Lung (tissue), 11 donors: ENCODE measurements at regions not wholly inside any gene's neighbourhood (a gene's known extent, or its start where the extent isn't known, plus 50 kb on each side); places are given as distances from the start of the nearest gene placed in this dataset.

Source experiments
- ATAC-seq: fragments of 200-7000 bp; cut with Tn5 transposase; one replicate; pipeline ENCODE4 v1.9.1; 2020; ENCODE audit warnings: moderate number of reproducible peaks; ENCODE audit not compliant: insufficient read depth, low FRiP score
- DNase-seq, 3 donors: peaks; one replicate each; pipeline ENCODE4 v3.0.0-alpha.2; 2013 to 2017
- H3K27ac ChIP-seq, 2 donors: one replicate each; pipeline ENCODE4 v1.5.1; 2013; ENCODE audit warnings: mild to moderate bottlenecking in 2 of 2, moderate library complexity in 2 of 2, control low read depth in 1 of 2, inconsistent platforms in 1 of 2, low read depth in 1 of 2, low read length in 1 of 2
- H3K27me3 ChIP-seq, 3 donors: one replicate each; pipeline ENCODE4 v1.5.1; 2013; ENCODE audit warnings: low read length in 2 of 3; ENCODE audit not compliant: control insufficient read depth in 3 of 3, insufficient read depth in 3 of 3
- H3K36me3 ChIP-seq, 4 donors: one replicate each; pipeline ENCODE4 v1.5.1; 2013; ENCODE audit warnings: low read length in 4 of 4, mild to moderate bottlenecking in 1 of 4, moderate library complexity in 1 of 4; ENCODE audit not compliant: control insufficient read depth in 4 of 4, insufficient read depth in 4 of 4
- H3K4me1 ChIP-seq, 5 donors: one replicate each; pipeline ENCODE4 v1.5.1; 2013; ENCODE audit warnings: low read length in 5 of 5, mild to moderate bottlenecking in 2 of 5, moderate library complexity in 1 of 5; ENCODE audit not compliant: control insufficient read depth in 5 of 5, insufficient read depth in 5 of 5
- H3K4me3 ChIP-seq: one replicate; pipeline ENCODE4 v1.5.1; 2013; ENCODE audit warnings: mild to moderate bottlenecking, control low read depth, moderate library complexity
- H3K9ac ChIP-seq, 2 donors: one replicate each; pipeline ENCODE4 v1.5.1; 2013; ENCODE audit warnings: low read length in 2 of 2, control low read depth in 1 of 2; ENCODE audit not compliant: insufficient read depth in 1 of 2
- H3K9me3 ChIP-seq, 4 donors: one replicate each; pipeline ENCODE4 v1.5.1; 2013; ENCODE audit warnings: low read length in 3 of 4, mild to moderate bottlenecking in 1 of 4, moderate library complexity in 1 of 4; ENCODE audit not compliant: control insufficient read depth in 4 of 4, insufficient read depth in 3 of 4
- CTCF ChIP-seq: IDR thresholded peaks from 2 replicates; pipeline ENCODE4 v1.5.1; 2012; ENCODE audit warnings: mild to moderate bottlenecking; ENCODE audit errors: control extremely low read depth, extremely low read depth
- WGBS, 2 donors: extraction: QIAGEN DNeasy Blood & Tissue Kit; methylation state at CpG; one replicate each; pipeline ENCODE4 v1.1.7; 2013; 5-methylcytosine and 5-hydroxymethylcytosine counted together
- donor health status: control.
- donor health status: control.
- donor health status: Bipolar disorder and iron deficiency.
- donor health status: healthy.
- donor health status: DM: yes; HTN: yes; CAD: no.

- ATAC-seq (no peak), DNase-seq (no peak)
- peaks cover 0 to 9% (median 3%) of the 10 kb centered on the region in 4 donors for H3K9me3 ChIP-seq
- H3K4me1 ChIP-seq: peaks cover 0 to 11% (median under 1%) of the 10 kb centered on the region in 5 donors
- no peak for TF ChIP-seq CTCF
- 96 to 100% methylated on average over 5 of the region's 5 CpGs for WGBS, 2 donors
- no peak overlapping the region for H3K4me3 ChIP-seq
- no peak overlapping the region for H3K27ac ChIP-seq
- H3K9ac ChIP-seq: no peak overlapping the region
- H3K36me3 ChIP-seq: no peaks in the 10 kb centered on the region
- no peaks in the 10 kb centered on the region for H3K27me3 ChIP-seq
Observed at GRCh38 chr2:239884051-239884405, 141.1 kb downstream of the NDUFA10 start.

GRCh38 chr2:239883326-239884050, 141.7 kb downstream of the NDUFA10 start:
- Histone ChIP-seq H3K4me3 (no peak overlapping the region), H3K27me3 (no peaks in the 10 kb centered on the region), H3K9me3 (peaks cover 0 to 10% (median 3%) of the 10 kb centered on the region in 4 donors), H3K27ac (no peak overlapping the region), H3K9ac (no peak overlapping the region), H3K36me3 (no peaks in the 10 kb centered on the region), H3K4me1 (peaks cover 0 to 9% (median 0%) of the 10 kb centered on the region in 5 donors)
- ATAC-seq: no peak
- no peak for DNase-seq
- 88 to 91% methylated on average over 12 of the region's 12 CpGs for WGBS, 2 donors
- no peak for TF ChIP-seq CTCF

GRCh38 chr2:239882781-239883180, 142.4 kb downstream of the NDUFA10 start:
- 78 to 83% methylated on average over 4 of the region's 4 CpGs for WGBS, 2 donors
- Histone ChIP-seq H3K9ac (no peak overlapping the region), H3K4me3 (no peak overlapping the region), H3K9me3 (peaks cover 0 to 10% (median 3%) of the 10 kb centered on the region in 4 donors), H3K4me1 (peaks cover 0 to 9% (median 0%) of the 10 kb centered on the region in 5 donors), H3K36me3 (no peaks in the 10 kb centered on the region), H3K27ac (no peak overlapping the region), H3K27me3 (no peaks in the 10 kb centered on the region)
- TF ChIP-seq CTCF: no peak
- no peak for ATAC-seq
- DNase-seq: no peak
